ENCODE measurements at regions not wholly inside any gene's neighbourhood (a gene's known extent, or its start where the extent isn't known, plus 50 kb on each side); places are given as distances from the start of the nearest gene placed in this dataset.

GRCh38 chr7:130912862-130913638 is 179.0 kb upstream of the KLF14 start:
- no peak for DNase-seq

- DNase-seq = no peak
These were observed 179.9 kb upstream of the KLF14 start for GRCh38 chr7:130913639-130914553.

- DNase-seq = no peak
These were observed 180.7 kb upstream of the KLF14 start for GRCh38 chr7:130914554-130915294.

- no peak for DNase-seq
These were observed 183.7 kb upstream of the KLF14 start for GRCh38 chr7:130917669-130918128.

- DNase-seq = no peak
These were observed 184.4 kb upstream of the KLF14 start for GRCh38 chr7:130918129-130919052.

GRCh38 chr7:130919316-130920103 is 185.5 kb upstream of the KLF14 start:
- no peak for DNase-seq

- DNase-seq = no peak
These were observed 186.1 kb upstream of the KLF14 start for GRCh38 chr7:130920122-130920521.

- no peak for DNase-seq
These were observed 187.6 kb upstream of the KLF14 start for GRCh38 chr7:130921391-130922180.

GRCh38 chr7:130922206-130923112 is 188.5 kb upstream of the KLF14 start:
- DNase-seq = no peak

- no peak for DNase-seq
These were observed 189.4 kb upstream of the KLF14 start for GRCh38 chr7:130923365-130923764.

- no peak for DNase-seq
These were observed 189.9 kb upstream of the KLF14 start for GRCh38 chr7:130923930-130924329.

- no peak for DNase-seq
These were observed 191.3 kb upstream of the KLF14 start for GRCh38 chr7:130925136-130925794.

- no peak for DNase-seq
These were observed 192.1 kb upstream of the KLF14 start for GRCh38 chr7:130926001-130926691.

GRCh38 chr7:130927062-130927461 is 193.1 kb upstream of the KLF14 start:
- no peak for DNase-seq

GRCh38 chr7:130927564-130927963 is 193.6 kb upstream of the KLF14 start:
- no peak for DNase-seq

- DNase-seq = no peak
These were observed 196.1 kb upstream of the KLF14 start for GRCh38 chr7:130929896-130930659.

- no peak for DNase-seq
These were observed 196.7 kb upstream of the KLF14 start for GRCh38 chr7:130930681-130931080.
